Endothelial cell of umbilical vein (primary cell): ENCODE measurements at regions not wholly inside any gene's neighbourhood (a gene's known extent, or its start where the extent isn't known, plus 50 kb on each side); places are given as distances from the start of the nearest gene placed in this dataset.

ENCODE experiments used
- BruUV-seq: library from RNA; stranded (reverse); fragments of 400-500 nt; replicated peaks from 2 replicates; lab custom pipeline; 2021; lab: Mats Ljungman, UMichigan
- CTCF ChIA-PET: fragments of 300-600, 350-600 bp; sonication (Branson Sonifier 250); formaldehyde crosslinking; loops from one replicate; lab custom pipeline; 2021; ENCODE audit warnings: antibody characterized with exemption, inconsistent platforms; lab: Charles Lee
- POLR2A ChIA-PET: fragments of 300-600, 350-600 bp; sonication (Branson Sonifier 250); formaldehyde crosslinking; loops from one replicate; lab custom pipeline; 2021; ENCODE audit warnings: antibody characterized with exemption, inconsistent platforms; lab: Charles Lee
- DNase-seq: peaks from one replicate; pipeline ENCODE4 v3.0.0-alpha.2; 2011; ENCODE audit warnings: low read depth, low spot score
- FAIRE-seq: peaks from 2 replicates; lab custom pipeline; 2011; peaks lifted over from hg19 to GRCh38; lab: Jason Lieb, UNC
- H2AFZ ChIP-seq: 2 replicates; pipeline ENCODE4 v1.6.0; 2012; ENCODE audit warnings: low read depth, low read length, control low read depth, inconsistent platforms
- H3K27ac ChIP-seq: 2 replicates; pipeline ENCODE4 v1.5.1; 2011; ENCODE audit warnings: low read depth, mild to moderate bottlenecking, control low read depth, low read length, moderate library complexity; ENCODE audit not compliant: insufficient read depth
- H3K27me3 ChIP-seq, 2 experiments: 2 replicates each; pipeline versions ENCODE4 v1.6.0 to v1.6.1; 2011; ENCODE audit warnings: low read length in 2 of 2, mixed read lengths in 1 of 2; ENCODE audit not compliant: control insufficient read depth in 2 of 2, insufficient read depth in 2 of 2
- H3K36me3 ChIP-seq, 2 experiments: 2 replicates in 1 of 2; 3 replicates in 1 of 2; pipeline ENCODE4 v1.5.1; 2011; ENCODE audit warnings: low read length in 2 of 2, mild to moderate bottlenecking in 1 of 2, moderate library complexity in 1 of 2; ENCODE audit not compliant: control insufficient read depth in 2 of 2, insufficient read depth in 2 of 2; ENCODE audit errors: extremely low read depth in 1 of 2
- H3K4me1 ChIP-seq: 3 replicates; pipeline ENCODE4 v1.5.1; 2011; ENCODE audit warnings: mild to moderate bottlenecking, low read length; ENCODE audit not compliant: control insufficient read depth, insufficient read depth; ENCODE audit errors: extremely low read depth
- H3K4me2 ChIP-seq: 2 replicates; pipeline ENCODE4 v1.6.1; 2011; ENCODE audit warnings: low read length, control low read depth, mixed read lengths; ENCODE audit not compliant: insufficient read depth
- H3K4me3 ChIP-seq, 3 experiments: fragments of 200-600 bp in 1 of 3; sonication (generic), shearing (Covaris generic) in 1 of 3; replicated peaks in 1 of 3; 2 replicates each; pipeline ENCODE4 v1.5.1; 2011 to 2016; ENCODE audit warnings: control low read depth in 3 of 3, low read length in 3 of 3, mild to moderate bottlenecking in 2 of 3, inconsistent platforms in 1 of 3, low read depth in 1 of 3, moderate library complexity in 1 of 3; ENCODE audit not compliant: insufficient read depth in 1 of 3
- H3K79me2 ChIP-seq: 2 replicates; pipeline ENCODE4 v1.6.0; 2012; ENCODE audit warnings: low read length, inconsistent platforms; ENCODE audit not compliant: control insufficient read depth, insufficient read depth
- H3K9ac ChIP-seq: replicated peaks from 2 replicates; pipeline ENCODE3; 2011; ENCODE audit warnings: low read length, control low read depth; ENCODE audit not compliant: insufficient read depth; ENCODE audit errors: extremely low read depth
- H3K9me1 ChIP-seq: replicated peaks from 3 replicates; pipeline ENCODE4 v1.6.0; 2011; ENCODE audit warnings: mild to moderate bottlenecking, low read length; ENCODE audit not compliant: control insufficient read depth, insufficient read depth; ENCODE audit errors: extremely low read depth
- H3K9me3 ChIP-seq: replicated peaks from 2 replicates; pipeline ENCODE4 v1.5.1; 2012; ENCODE audit warnings: low read length, inconsistent platforms; ENCODE audit not compliant: control insufficient read depth, insufficient read depth
- H4K20me1 ChIP-seq: replicated peaks from 2 replicates; pipeline ENCODE3; 2011; ENCODE audit warnings: mild to moderate bottlenecking, low read length; ENCODE audit not compliant: control insufficient read depth, insufficient read depth; ENCODE audit errors: extremely low read depth
- EZH2 ChIP-seq: IDR thresholded peaks from 2 replicates; pipeline ENCODE4 v1.6.1; 2012; ENCODE audit warnings: borderline replicate concordance, low read depth, mild to moderate bottlenecking, moderate library complexity, low read length, inconsistent platforms; ENCODE audit not compliant: severe bottlenecking
- FOS ChIP-seq: IDR thresholded peaks from 2 replicates; pipeline ENCODE4 v1.6.1; 2011; ENCODE audit warnings: mild to moderate bottlenecking, low read length, moderate library complexity, borderline replicate concordance; ENCODE audit not compliant: insufficient read depth
- GATA2 ChIP-seq: IDR thresholded peaks from 2 replicates; pipeline ENCODE4 v1.7.0; 2011; ENCODE audit warnings: low read depth, mild to moderate bottlenecking, moderate library complexity, mixed read lengths, low read length; ENCODE audit not compliant: insufficient read length, insufficient read depth
- JUN ChIP-seq: IDR thresholded peaks from 2 replicates; pipeline ENCODE4 v1.6.1; 2011; ENCODE audit warnings: borderline replicate concordance, low read depth; ENCODE audit not compliant: insufficient read length, insufficient read depth
- MYC ChIP-seq: IDR thresholded peaks from one replicate; pipeline ENCODE4 v1.6.1; 2011; ENCODE audit warnings: mild to moderate bottlenecking, low read depth, low read length
- POLR2A ChIP-seq: IDR thresholded peaks from 2 replicates; pipeline ENCODE4 v1.6.1; 2012; ENCODE audit warnings: low read depth, mild to moderate bottlenecking, control low read depth, low read length
- POLR2AphosphoS5 ChIP-seq: IDR thresholded peaks from 2 replicates; pipeline ENCODE4 v1.6.1; 2012; ENCODE audit warnings: low read depth, mild to moderate bottlenecking, control low read depth, low read length, moderate library complexity; ENCODE audit not compliant: insufficient read depth
- dilution Hi-C: fragments of 300-500 bp; cut with MboI; formaldehyde crosslinking; loops from one replicate; pipeline ENCODE4 v1.15.0; 2019; ENCODE audit warnings: low sequenced_read_pairs; ENCODE audit not compliant: extremely low pct_ligation_motif_present
- intact Hi-C: fragments of 100-400 bp; cut with micrococcal nuclease; formaldehyde crosslinking; loops from one replicate; pipeline ENCODE4 v1.10.0; 2022
- TF ChIP-seq, protein P1 (sequence below): IDR thresholded peaks from 2 replicates; pipeline ENCODE4 v1.6.1; 2011; ENCODE audit not compliant: insufficient read depth, insufficient read length
- TF ChIP-seq, protein P2 (sequence below), 2 donors: IDR thresholded peaks; 1 replicate in 1 of 2; 2 replicates in 1 of 2; pipeline ENCODE4 v1.5.1; 2011; ENCODE audit warnings: low read length in 2 of 2, mild to moderate bottlenecking in 2 of 2, moderate library complexity in 2 of 2, control low read depth in 1 of 2, inconsistent platforms in 1 of 2, low read depth in 1 of 2; ENCODE audit not compliant: insufficient read depth in 1 of 2; ENCODE audit errors: extremely low read depth in 1 of 2

DNA sequence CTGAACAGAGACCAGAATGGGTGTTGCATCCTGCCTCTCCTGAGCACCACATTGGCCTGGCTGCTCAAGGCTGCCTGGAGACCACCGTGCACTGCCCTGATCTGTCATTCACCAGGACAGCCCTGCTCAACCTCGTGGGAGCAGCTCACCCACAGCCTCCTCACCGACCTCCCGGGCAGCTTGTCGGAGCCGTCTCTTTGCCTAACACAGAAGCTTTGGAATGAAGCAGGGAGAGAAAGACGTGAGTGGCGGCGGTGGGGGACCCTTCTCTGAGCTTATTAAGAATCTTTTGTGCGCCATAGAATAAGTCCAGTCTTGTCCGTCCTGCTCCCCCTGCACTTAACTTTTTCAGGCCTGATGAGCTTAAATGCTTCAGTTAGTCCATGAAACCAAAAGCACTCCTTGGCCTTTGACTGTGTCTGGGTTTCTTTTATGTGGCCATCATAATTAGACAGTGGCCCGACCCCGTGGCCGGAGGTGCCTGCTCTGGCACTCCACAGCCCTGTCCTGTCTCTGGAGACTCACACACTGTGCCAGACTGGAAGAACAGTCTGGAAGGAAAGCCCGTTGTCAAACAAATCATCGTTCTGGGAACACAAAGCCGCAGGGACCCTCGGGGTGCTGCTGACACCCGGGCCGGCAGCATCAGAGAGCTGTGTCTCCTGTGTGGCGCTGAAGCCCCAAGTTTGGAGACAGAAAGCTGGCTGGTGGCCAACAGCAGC lies 192.8 kb downstream of the BCOR start:
- H3K9me3 ChIP-seq, result no peaks in the 10 kb centered on the region
- H3K79me2 ChIP-seq, result no peaks in the 10 kb centered on the region
- no peak overlapping the region for H3K9ac ChIP-seq
- no peak overlapping the region for H2AFZ ChIP-seq
- peaks cover 21% of the 10 kb centered on the region for H3K4me1 ChIP-seq
- POLR2A ChIA-PET, result no interaction called here
- no peak overlapping the region for H3K27ac ChIP-seq
- no peak for DNase-seq
- H3K4me2 ChIP-seq, result no peak overlapping the region
- dilution Hi-C loops (no loop called here), intact Hi-C loops (loop anchor here (5.0 kb wide), 5 partner anchors 48 to 262 kb away; no protein-coding TSS in a partner anchor)
- BruUV-seq, result no TSS peak
- CTCF ChIA-PET, result interaction anchor here (1.1 kb wide), 1 partner anchor 106 kb away, joined by 3 read pairs; no protein-coding TSS in a partner anchor
- no peak for FAIRE-seq
- H3K27me3 ChIP-seq, result no peaks in the 10 kb centered on the region
- H3K36me3 ChIP-seq, result no peaks in the 10 kb centered on the region
- no peaks in the 10 kb centered on the region for H3K9me1 ChIP-seq
- no peaks in the 10 kb centered on the region for H4K20me1 ChIP-seq
- no peak overlapping the region for H3K4me3 ChIP-seq
- TF ChIP-seq FOS (no peak), GATA2 (no peak), POLR2A (no peak), POLR2AphosphoS5 (no peak), EZH2 (no peak), MYC (no peak), JUN (no peak)
- TF ChIP-seq, protein P1, sequence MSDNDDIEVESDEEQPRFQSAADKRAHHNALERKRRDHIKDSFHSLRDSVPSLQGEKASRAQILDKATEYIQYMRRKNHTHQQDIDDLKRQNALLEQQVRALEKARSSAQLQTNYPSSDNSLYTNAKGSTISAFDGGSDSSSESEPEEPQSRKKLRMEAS, result no peak
- TF ChIP-seq, protein P2, sequence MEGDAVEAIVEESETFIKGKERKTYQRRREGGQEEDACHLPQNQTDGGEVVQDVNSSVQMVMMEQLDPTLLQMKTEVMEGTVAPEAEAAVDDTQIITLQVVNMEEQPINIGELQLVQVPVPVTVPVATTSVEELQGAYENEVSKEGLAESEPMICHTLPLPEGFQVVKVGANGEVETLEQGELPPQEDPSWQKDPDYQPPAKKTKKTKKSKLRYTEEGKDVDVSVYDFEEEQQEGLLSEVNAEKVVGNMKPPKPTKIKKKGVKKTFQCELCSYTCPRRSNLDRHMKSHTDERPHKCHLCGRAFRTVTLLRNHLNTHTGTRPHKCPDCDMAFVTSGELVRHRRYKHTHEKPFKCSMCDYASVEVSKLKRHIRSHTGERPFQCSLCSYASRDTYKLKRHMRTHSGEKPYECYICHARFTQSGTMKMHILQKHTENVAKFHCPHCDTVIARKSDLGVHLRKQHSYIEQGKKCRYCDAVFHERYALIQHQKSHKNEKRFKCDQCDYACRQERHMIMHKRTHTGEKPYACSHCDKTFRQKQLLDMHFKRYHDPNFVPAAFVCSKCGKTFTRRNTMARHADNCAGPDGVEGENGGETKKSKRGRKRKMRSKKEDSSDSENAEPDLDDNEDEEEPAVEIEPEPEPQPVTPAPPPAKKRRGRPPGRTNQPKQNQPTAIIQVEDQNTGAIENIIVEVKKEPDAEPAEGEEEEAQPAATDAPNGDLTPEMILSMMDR (IDR thresholded peaks at IDR 0.05; ENCODE audit: extremely low read depth in 1 of 2, insufficient read depth in 1 of 2, low read depth in 1 of 2, low read length in 2 of 2), result no peak
